Prostate gland (tissue), 2 donors: ENCODE measurements at regions not wholly inside any gene's neighbourhood (a gene's known extent, or its start where the extent isn't known, plus 50 kb on each side); places are given as distances from the start of the nearest gene placed in this dataset.

Experiments
- DNase-seq: peaks from one replicate; pipeline ENCODE4 v3.0.0-alpha.2; 2019; ENCODE audit warnings: low spot score
- H3K27ac ChIP-seq, 2 donors: fragments of 200-600 bp; sonication (generic); 2 replicates each; pipeline ENCODE4 v1.5.1; 2017 to 2019
- H3K27me3 ChIP-seq: fragments of 200-600 bp; sonication (generic); replicated peaks from 2 replicates; pipeline ENCODE4 v1.5.1; 2019; ENCODE audit not compliant: insufficient read depth
- H3K36me3 ChIP-seq, 2 donors: fragments of 200-600 bp; sonication (generic); 1 replicate in 1 of 2; 2 replicates in 1 of 2; pipeline versions ENCODE4 v1.5.1 to v1.8.1; 2017 to 2019
- H3K4me1 ChIP-seq: fragments of 200-600 bp; sonication (generic); replicated peaks from 2 replicates; pipeline ENCODE4 v1.5.1; 2019
- H3K4me3 ChIP-seq, 2 donors: fragments of 200-600 bp; sonication (generic); 2 replicates each; pipeline ENCODE4 v1.5.1; 2017 to 2019
- H3K9me3 ChIP-seq: fragments of 200-600 bp; sonication (generic); 2 replicates; pipeline ENCODE4 v1.5.1; 2017
- CTCF ChIP-seq, 4 experiments: fragments of 200-600 bp in 2 of 4; fragments of 450-650 bp in 2 of 4; sonication (generic) in 2 of 4; IDR thresholded peaks; 1 replicate in 3 of 4; 2 replicates in 1 of 4; pipeline ENCODE4 v1.5.1; 2016 to 2019; ENCODE audit warnings: antibody characterized with exemption in 4 of 4, mild to moderate bottlenecking in 2 of 4, moderate library complexity in 2 of 4
- POLR2A ChIP-seq: fragments of 450-650 bp; IDR thresholded peaks from one replicate; pipeline ENCODE4 v1.6.1; 2016; ENCODE audit warnings: antibody characterized with exemption, mild to moderate bottlenecking
- POLR2AphosphoS5 ChIP-seq: sonication (generic); formaldehyde crosslinking; IDR thresholded peaks from one replicate; pipeline ENCODE4 v1.6.1; 2017; ENCODE audit warnings: antibody characterized with exemption
- WGBS: methylation state at CpG from one replicate; pipeline ENCODE4 v1.1.5; 2018; 5-methylcytosine and 5-hydroxymethylcytosine counted together
- intact Hi-C: fragments of 100-400 bp; cut with DNase I; formaldehyde crosslinking; loops from one replicate; pipeline ENCODE4 v1.14.2; 2022

- H3K27ac ChIP-seq = no peak overlapping the region
- H3K4me1 ChIP-seq = peaks cover 14% of the 10 kb centered on the region
- intact Hi-C loops = no loop called here
- WGBS = 95% methylated on average over 9 of the region's 9 CpGs
- DNase-seq = no peak
- H3K27me3 ChIP-seq = no peaks in the 10 kb centered on the region
- H3K4me3 ChIP-seq = no peak overlapping the region
- no peaks in the 10 kb centered on the region for H3K36me3 ChIP-seq
- no peak for TF ChIP-seq POLR2AphosphoS5
- TF ChIP-seq POLR2A = no peak
- no peak for TF ChIP-seq CTCF (IDR thresholded peaks at IDR 0.05)
- no peaks in the 10 kb centered on the region for H3K9me3 ChIP-seq
These were observed 62.5 kb upstream of the AFDN start for GRCh38 chr6:167764215-167764614.

GRCh38 chr6:167764713-167765479, 61.8 kb upstream of the AFDN start:
- H3K9me3 ChIP-seq = no peaks in the 10 kb centered on the region
- no peak for DNase-seq
- 93% methylated on average over 15 of the region's 15 CpGs for WGBS
- H3K36me3 ChIP-seq = no peaks in the 10 kb centered on the region
- no peak for TF ChIP-seq POLR2A
- TF ChIP-seq POLR2AphosphoS5 = no peak
- no peak for TF ChIP-seq CTCF (IDR thresholded peaks at IDR 0.05)
- no peak overlapping the region for H3K4me3 ChIP-seq
- H3K27ac ChIP-seq = no peak overlapping the region
- H3K4me1 ChIP-seq = peaks cover 14% of the 10 kb centered on the region
- intact Hi-C loops = no loop called here
- H3K27me3 ChIP-seq = no peaks in the 10 kb centered on the region

DNA sequence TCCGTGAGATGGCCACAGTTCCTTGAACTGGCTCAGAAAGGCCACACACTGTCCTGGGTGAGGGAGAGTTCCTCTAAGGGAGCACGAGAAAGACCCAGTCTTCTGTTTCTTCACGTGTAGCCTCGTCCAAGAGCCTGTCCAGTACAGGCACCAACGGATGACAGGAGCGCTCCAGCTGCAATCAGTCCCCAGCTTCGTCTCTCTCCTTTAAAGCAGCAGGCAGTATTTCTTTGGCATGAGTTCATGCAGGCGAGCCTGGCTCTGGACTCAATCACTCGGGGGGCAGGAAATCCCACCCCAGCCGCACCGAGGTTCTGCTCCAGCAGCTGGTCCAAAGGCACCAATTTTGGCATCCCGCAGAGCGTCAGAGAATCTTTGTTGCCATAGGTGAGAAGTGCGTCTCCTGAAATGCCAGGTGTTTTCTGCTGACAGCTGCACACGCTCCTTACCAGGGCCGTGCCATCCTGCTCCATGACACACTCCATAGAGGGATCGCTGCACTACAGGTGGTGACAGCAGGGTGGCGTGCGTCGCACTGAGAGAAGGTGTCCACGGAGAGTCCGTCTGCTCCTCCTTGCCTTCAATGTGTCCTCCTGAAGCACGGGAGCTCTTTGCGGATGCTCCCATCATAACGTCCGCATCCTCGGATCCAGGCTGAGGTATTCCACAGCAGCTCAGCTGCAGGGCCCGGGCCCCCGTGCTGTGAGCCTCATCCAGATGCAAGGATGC, 59.6 kb upstream of the AFDN start:
- no peak for DNase-seq
- Histone ChIP-seq H3K9me3 (no peaks in the 10 kb centered on the region), H3K36me3 (no peaks in the 10 kb centered on the region), H3K4me1 (peaks cover under 1% of the 10 kb centered on the region), H3K4me3 (no peak overlapping the region), H3K27ac (no peak overlapping the region), H3K27me3 (no peaks in the 10 kb centered on the region)
- intact Hi-C loops = no loop called here
- WGBS = 74% methylated on average over 29 of the region's 29 CpGs
- TF ChIP-seq POLR2A (no peak), POLR2AphosphoS5 (no peak), CTCF (IDR thresholded peaks at IDR 0.05) (no peak)

GRCh38 chr6:167767715-167768107, 59.0 kb upstream of the AFDN start:
- TF ChIP-seq POLR2AphosphoS5 (no peak), CTCF (IDR thresholded peaks at IDR 0.05) (no peak), POLR2A (no peak)
- DNase-seq = no peak
- H3K4me3 ChIP-seq = no peak overlapping the region
- intact Hi-C loops = no loop called here
- H3K9me3 ChIP-seq = no peaks in the 10 kb centered on the region
- H3K27me3 ChIP-seq = no peaks in the 10 kb centered on the region
- 95% methylated on average over 13 of the region's 13 CpGs for WGBS
- H3K36me3 ChIP-seq = no peaks in the 10 kb centered on the region
- no peaks in the 10 kb centered on the region for H3K4me1 ChIP-seq
- H3K27ac ChIP-seq = no peak overlapping the region
